ENCODE measurements at regions not wholly inside any gene's neighbourhood (a gene's known extent, or its start where the extent isn't known, plus 50 kb on each side); places are given as distances from the start of the nearest gene placed in this dataset.

DNA sequence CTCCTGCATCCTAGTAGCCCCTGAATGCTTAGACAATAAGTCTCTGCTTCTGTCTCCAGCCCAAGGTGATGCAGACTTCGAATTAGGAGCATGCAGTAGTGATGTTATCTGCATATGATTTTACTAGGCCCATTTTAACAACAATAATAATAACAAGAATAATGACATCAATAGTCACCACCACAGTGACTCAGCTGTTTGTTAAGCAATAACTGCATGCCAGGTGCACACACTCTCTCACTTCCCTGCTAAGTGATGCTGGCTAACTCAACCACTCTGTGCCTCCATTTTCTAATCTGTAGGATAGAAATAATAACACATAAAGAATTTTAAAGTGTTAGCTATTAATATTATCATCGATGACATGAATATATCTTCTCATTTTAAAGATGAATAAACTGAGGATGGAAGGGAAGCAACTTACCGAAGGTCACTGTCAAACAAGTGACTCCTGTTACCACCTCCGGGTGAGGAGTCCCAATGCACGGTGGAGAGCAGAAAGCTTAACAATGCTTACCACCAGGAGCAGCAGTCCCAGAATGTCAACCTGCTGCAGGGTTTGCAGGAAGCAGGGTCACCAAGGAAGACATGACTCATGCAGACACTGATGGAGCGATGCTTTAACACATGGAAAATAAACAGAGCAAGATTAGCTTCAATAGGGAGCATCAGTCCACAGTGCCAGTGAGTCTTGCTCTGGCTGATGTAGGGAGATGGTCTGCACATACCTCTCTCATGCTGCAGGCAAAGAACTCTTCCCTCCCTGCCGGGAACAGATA, 290.2 kb downstream of the SPATA17 start:
- Mint-ChIP-seq H3K27ac (no peak overlapping the region), H3K4me1 (ENCODE audit: unreplicated experiment) (peaks cover 6% of the 10 kb centered on the region), H3K27me3 (peaks cover 81% of the 10 kb centered on the region), H3K36me3 (no peaks in the 10 kb centered on the region), H3K4me3 (no peak overlapping the region), H3K9me3 (no peaks in the 10 kb centered on the region)
- DNase-seq (ENCODE audit: extremely low spot score, unreplicated experiment): no peak
- TF ChIP-seq, protein P1, sequence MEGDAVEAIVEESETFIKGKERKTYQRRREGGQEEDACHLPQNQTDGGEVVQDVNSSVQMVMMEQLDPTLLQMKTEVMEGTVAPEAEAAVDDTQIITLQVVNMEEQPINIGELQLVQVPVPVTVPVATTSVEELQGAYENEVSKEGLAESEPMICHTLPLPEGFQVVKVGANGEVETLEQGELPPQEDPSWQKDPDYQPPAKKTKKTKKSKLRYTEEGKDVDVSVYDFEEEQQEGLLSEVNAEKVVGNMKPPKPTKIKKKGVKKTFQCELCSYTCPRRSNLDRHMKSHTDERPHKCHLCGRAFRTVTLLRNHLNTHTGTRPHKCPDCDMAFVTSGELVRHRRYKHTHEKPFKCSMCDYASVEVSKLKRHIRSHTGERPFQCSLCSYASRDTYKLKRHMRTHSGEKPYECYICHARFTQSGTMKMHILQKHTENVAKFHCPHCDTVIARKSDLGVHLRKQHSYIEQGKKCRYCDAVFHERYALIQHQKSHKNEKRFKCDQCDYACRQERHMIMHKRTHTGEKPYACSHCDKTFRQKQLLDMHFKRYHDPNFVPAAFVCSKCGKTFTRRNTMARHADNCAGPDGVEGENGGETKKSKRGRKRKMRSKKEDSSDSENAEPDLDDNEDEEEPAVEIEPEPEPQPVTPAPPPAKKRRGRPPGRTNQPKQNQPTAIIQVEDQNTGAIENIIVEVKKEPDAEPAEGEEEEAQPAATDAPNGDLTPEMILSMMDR (conservative IDR thresholded peaks at IDR 0.05): no peak

DNA sequence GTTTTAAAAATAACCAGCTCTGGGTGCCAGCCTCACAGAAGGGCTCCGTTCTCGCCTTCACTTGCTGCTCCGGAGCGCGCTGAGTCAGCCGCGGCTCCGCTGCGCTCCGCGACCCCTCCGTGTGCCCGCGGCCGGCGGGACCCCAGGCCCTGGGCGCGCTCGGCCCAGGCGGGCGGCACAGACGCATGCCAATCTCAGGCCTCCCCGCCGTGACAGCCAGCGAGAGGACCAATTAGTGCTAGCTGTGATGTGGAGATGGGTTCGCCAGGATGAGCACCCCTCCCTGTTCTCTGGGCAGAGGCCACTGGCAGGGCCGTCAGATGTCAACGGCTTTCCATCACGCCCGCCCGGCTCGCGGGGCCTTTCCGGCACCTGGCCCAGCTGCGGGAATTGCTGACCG, 293.8 kb downstream of the SPATA17 start:
- H3K27me3 Mint-ChIP-seq: peaks cover 71% of the 10 kb centered on the region
- H3K36me3 Mint-ChIP-seq: no peaks in the 10 kb centered on the region
- no peaks in the 10 kb centered on the region for H3K9me3 Mint-ChIP-seq
- H3K4me3 Mint-ChIP-seq: no peak overlapping the region
- H3K4me1 Mint-ChIP-seq (ENCODE audit: unreplicated experiment): peaks cover 15% of the 10 kb centered on the region
- H3K27ac Mint-ChIP-seq: no peak overlapping the region
- TF ChIP-seq, protein P1 (conservative IDR thresholded peaks at IDR 0.05): no peak
- no peak for DNase-seq (ENCODE audit: extremely low spot score, unreplicated experiment)

DNA sequence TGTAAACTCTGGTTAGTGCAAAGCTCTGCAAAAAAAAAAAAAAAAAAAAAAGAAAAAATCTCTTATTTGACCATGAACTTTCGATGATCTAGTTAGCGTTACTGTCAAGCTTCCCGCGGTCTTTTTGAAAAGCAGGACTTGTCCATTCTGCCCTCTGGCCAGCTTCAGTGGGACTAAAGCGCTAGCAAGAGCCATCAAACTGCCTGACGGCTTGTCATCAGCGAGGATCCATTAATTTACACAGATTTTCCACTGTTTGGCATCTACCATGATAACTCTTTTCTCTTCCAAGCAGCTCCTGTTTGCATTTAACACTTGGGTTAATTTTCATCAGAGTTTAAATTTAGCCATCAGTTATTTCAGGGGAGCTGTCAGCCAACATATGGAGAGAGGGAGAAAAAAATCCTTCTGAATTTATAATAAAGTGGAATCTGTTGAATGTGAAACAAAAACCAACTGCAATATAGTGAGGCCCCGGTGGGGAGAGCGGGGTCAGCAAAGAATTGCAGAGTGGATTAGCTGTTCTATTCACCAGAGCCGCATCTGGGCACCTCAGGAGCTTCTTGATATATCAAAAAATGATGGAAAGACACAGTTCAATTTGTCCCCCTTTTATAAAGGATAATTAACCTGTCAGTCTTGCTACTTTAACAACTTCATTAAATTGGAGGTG, 298.2 kb downstream of the SPATA17 start:
- DNase-seq (ENCODE audit: extremely low spot score, unreplicated experiment): no peak
- Mint-ChIP-seq H3K4me1 (ENCODE audit: unreplicated experiment) (peaks cover 17% of the 10 kb centered on the region), H3K36me3 (no peaks in the 10 kb centered on the region), H3K4me3 (peak overlapping the region; percentile 68), H3K27me3 (peaks cover 47% of the 10 kb centered on the region), H3K27ac (no peak overlapping the region), H3K9me3 (no peaks in the 10 kb centered on the region)
- TF ChIP-seq, protein P1 (conservative IDR thresholded peaks at IDR 0.05): no peak

DNA sequence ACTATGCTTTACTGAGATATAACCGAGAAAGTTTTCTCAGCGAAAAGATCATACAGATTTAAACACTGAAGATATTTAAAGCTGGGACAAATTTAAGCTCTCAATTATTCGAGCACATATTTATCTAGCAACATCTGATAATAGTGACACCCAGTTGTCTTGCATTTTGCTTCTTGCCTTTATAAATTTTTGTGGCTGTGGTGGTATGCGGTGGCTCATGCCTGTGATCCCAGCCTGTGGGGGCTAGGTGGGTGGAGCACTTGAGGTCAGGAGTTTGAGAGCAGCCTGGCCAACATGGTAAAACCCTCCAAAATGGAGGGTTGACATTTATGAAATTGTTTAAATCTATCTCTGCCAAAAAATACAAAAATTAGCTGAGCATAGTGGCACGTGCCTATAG, 312.2 kb downstream of the SPATA17 start:
- TF ChIP-seq, protein P1 (conservative IDR thresholded peaks at IDR 0.05): no peak
- DNase-seq (ENCODE audit: extremely low spot score, unreplicated experiment): no peak
- Mint-ChIP-seq H3K27ac (no peak overlapping the region), H3K27me3 (peaks cover 44% of the 10 kb centered on the region), H3K4me3 (no peak overlapping the region), H3K9me3 (no peaks in the 10 kb centered on the region), H3K4me1 (ENCODE audit: unreplicated experiment) (peaks cover 2% of the 10 kb centered on the region), H3K36me3 (no peaks in the 10 kb centered on the region)

DNA sequence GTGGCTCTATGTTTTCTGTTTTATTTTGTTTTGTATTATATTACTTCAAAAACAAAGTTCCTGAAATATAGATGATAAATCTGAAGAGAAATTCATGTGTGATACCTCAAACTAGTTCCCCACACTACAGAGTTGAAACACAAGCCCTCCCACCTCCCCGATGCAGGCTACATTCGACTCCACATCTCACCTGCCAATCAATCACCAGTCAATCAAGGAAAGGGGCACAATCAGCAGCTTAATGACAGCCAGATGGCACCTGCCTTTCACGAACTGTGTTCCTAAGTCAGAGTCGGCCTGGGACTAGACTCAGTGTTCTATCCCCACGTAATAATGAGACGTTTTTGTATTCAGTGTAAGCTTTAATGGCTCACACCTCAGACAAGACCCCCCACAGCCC, 313.4 kb downstream of the SPATA17 start:
- Mint-ChIP-seq H3K27ac (no peak overlapping the region), H3K9me3 (peaks cover 5% of the 10 kb centered on the region), H3K36me3 (no peaks in the 10 kb centered on the region), H3K4me1 (ENCODE audit: unreplicated experiment) (no peaks in the 10 kb centered on the region), H3K4me3 (no peak overlapping the region), H3K27me3 (peaks cover 40% of the 10 kb centered on the region)
- no peak for DNase-seq (ENCODE audit: extremely low spot score, unreplicated experiment)
- TF ChIP-seq, protein P1 (conservative IDR thresholded peaks at IDR 0.05): no peak
